PC-9 (cell line): ENCODE measurements at regions not wholly inside any gene's neighbourhood (a gene's known extent, or its start where the extent isn't known, plus 50 kb on each side); places are given as distances from the start of the nearest gene placed in this dataset.

ENCODE experiments used
- CTCF ChIP-seq: fragments of 200-600 bp; sonication (generic); conservative IDR thresholded peaks from 2 replicates; pipeline ENCODE4 v1.6.1; 2017; ENCODE audit warnings: mixed run types, antibody characterized with exemption, mild to moderate bottlenecking, moderate library complexity
- EZH2 ChIP-seq: fragments of 200-600 bp; sonication (generic); IDR thresholded peaks from 2 replicates; pipeline ENCODE4 v1.8.0; 2017; ENCODE audit warnings: antibody characterized with exemption, low read depth

- no peak for TF ChIP-seq CTCF
- TF ChIP-seq EZH2: no peak
Measured at GRCh38 chr9:2387166-2387565, 234.4 kb upstream of the VLDLR start.
